Activated CD8-positive, alpha-beta memory T cell treated with anti-CD3 and anti-CD28 coated beads, Interleukin-2, amount 10 ng/mL, durations not matched to agents 7 days and 5 days (primary cell): ENCODE measurements at regions not wholly inside any gene's neighbourhood (a gene's known extent, or its start where the extent isn't known, plus 50 kb on each side); places are given as distances from the start of the nearest gene placed in this dataset.

Experiments
- ATAC-seq: fragments of 150-1000 bp; cut with Tn5 transposase; one replicate; pipeline ENCODE4 v1.10.0; 2021; ENCODE audit warnings: moderate library complexity
- CTCF ChIA-PET: fragments of 350-600 bp; sonication (Branson Sonifier 250); formaldehyde crosslinking; loops from one replicate; lab custom pipeline; 2021; ENCODE audit warnings: antibody characterized with exemption; lab: Charles Lee
- DNase-seq: peaks from one replicate; pipeline ENCODE4 v3.0.0-alpha.2; 2020
- H3K27ac Mint-ChIP-seq: one replicate; pipeline ENCODE4 v1.8.0; 2021; ENCODE audit warnings: mild to moderate bottlenecking, mixed read lengths
- H3K27me3 Mint-ChIP-seq: one replicate; pipeline ENCODE4 v1.8.0; 2021; ENCODE audit warnings: mixed read lengths
- H3K36me3 Mint-ChIP-seq: one replicate; pipeline ENCODE4 v1.8.0; 2021; ENCODE audit warnings: mild to moderate bottlenecking, mixed read lengths
- H3K4me1 Mint-ChIP-seq: one replicate; pipeline ENCODE4 v1.8.0; 2021; ENCODE audit warnings: mixed read lengths
- H3K4me3 Mint-ChIP-seq: one replicate; pipeline ENCODE4 v1.8.0; 2021; ENCODE audit warnings: mild to moderate bottlenecking, moderate library complexity, mixed read lengths
- H3K9me3 Mint-ChIP-seq: one replicate; pipeline ENCODE4 v1.8.0; 2022; ENCODE audit warnings: low read depth, mixed read lengths

DNA sequence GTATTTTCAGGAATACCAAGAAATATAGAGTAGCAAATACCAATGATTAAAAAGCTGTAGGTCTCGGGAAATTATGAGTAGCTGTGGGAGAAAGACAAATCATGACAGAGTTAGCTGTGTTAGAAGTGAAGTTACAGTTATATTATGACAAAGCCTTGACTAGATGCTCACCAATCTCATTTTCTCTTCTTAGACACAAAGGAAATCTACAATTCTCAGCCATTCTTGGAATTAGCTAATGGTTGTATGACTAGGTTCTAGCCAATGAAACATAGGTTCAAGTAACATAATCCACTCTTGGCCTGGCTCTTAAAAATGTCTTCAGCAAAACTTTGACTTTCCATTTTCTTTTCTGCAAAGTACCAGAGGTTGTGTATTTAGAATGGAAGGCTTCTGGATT is 228.8 kb upstream of the MTPN start:
- Mint-ChIP-seq H3K4me3 (no peak overlapping the region), H3K9me3 (no peaks in the 10 kb centered on the region), H3K27me3 (no peaks in the 10 kb centered on the region), H3K4me1 (no peaks in the 10 kb centered on the region), H3K36me3 (no peaks in the 10 kb centered on the region), H3K27ac (no peak overlapping the region)
- ATAC-seq (no peak), DNase-seq (no peak)
- CTCF ChIA-PET, result no interaction called here

DNA sequence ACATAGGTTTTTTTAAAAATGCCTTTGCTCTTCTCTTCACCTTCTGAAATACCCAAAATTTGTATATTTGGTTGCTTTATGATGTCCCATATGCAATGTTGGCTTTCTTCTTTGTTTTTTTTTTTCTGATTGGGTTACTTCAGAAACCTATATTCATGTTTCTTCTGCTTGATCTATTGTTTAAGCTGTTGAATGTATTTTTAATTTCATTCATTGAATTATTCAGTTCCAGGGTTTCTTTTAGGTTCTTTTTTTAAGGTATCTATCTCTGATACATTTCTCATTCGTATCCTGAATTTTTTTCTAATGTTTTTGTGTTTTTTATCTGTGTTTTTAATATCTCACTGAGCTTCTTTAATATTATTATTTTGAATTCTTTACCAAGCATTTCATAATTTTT is 221.0 kb upstream of the MTPN start:
- Mint-ChIP-seq H3K4me3 (no peak overlapping the region), H3K9me3 (peaks cover 8% of the 10 kb centered on the region), H3K4me1 (no peaks in the 10 kb centered on the region), H3K27ac (no peak overlapping the region), H3K27me3 (no peaks in the 10 kb centered on the region), H3K36me3 (peaks cover 3% of the 10 kb centered on the region)
- ATAC-seq, result no peak
- no peak for DNase-seq
- CTCF ChIA-PET, result no interaction called here

DNA sequence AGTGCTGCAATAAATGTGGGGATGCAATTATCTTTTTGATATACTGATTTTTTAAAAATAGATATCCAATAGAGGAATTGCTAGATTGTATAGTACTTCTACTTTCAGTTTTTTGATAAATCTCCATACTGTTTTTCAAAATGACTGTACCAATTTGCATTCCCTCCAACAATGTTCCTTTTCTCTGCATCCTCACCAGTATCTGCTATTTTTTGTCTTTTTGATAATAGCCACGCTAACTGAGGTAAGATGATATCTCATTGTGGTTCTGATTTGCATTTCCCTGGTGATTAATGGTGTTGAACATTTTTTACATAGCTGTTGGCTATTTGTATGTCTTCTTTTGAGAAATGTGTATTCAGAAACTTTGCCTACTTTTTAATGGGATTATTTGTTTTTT is 217.7 kb upstream of the MTPN start:
- Mint-ChIP-seq H3K9me3 (peaks cover 9% of the 10 kb centered on the region), H3K4me1 (no peaks in the 10 kb centered on the region), H3K27me3 (no peaks in the 10 kb centered on the region), H3K4me3 (no peak overlapping the region), H3K27ac (no peak overlapping the region), H3K36me3 (peaks cover 3% of the 10 kb centered on the region)
- no peak for ATAC-seq
- CTCF ChIA-PET, result no interaction called here
- no peak for DNase-seq

DNA sequence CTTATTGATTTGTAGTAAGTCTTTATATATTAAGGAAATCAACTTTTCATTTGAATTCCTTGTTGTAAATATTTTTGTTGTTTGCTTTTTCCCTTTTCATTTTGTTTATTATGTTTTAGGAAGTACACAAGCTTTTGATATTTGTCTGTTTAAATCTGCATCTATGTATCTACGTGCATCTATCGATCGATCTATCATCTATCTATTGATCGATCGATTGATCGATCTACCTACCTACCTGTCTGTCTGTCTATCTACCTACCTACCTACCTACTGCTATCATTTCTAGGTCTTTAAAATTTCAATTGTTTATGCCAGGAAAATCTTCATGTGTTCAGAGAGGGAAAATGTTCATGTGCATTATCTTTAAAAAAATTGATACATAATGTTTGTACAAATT is 216.8 kb upstream of the MTPN start:
- CTCF ChIA-PET, result no interaction called here
- no peak overlapping the region for H3K27ac Mint-ChIP-seq
- H3K27me3 Mint-ChIP-seq, result no peaks in the 10 kb centered on the region
- ATAC-seq (no peak), DNase-seq (no peak)
- H3K9me3 Mint-ChIP-seq, result peaks cover 9% of the 10 kb centered on the region
- no peaks in the 10 kb centered on the region for H3K4me1 Mint-ChIP-seq
- H3K36me3 Mint-ChIP-seq, result peaks cover 3% of the 10 kb centered on the region
- H3K4me3 Mint-ChIP-seq, result no peak overlapping the region

DNA sequence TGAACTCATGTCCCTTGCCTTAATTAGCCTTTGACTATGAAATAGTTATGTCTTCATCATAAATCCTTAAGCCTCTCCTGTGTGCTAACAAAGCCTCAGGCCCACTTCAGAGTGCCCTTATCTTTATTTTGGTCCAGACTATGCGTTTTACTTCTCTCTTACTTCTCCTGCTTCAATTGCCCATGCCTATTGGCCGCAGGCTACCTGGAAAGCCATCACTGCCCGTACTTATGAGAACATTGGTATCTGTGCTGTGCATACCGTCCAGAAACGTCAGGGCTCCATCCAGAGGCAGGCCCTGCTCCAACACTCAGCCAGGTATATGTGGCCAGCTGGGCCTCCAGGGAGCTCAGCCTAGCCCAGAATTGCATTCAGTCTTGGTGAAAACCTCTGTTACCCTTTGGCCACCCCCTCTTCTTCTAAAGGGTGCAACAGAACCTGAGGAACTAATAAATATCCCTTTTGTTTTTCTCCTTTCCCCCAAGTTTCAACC is 212.4 kb upstream of the MTPN start:
- H3K4me3 Mint-ChIP-seq, result no peak overlapping the region
- no peak overlapping the region for H3K27ac Mint-ChIP-seq
- H3K27me3 Mint-ChIP-seq, result no peaks in the 10 kb centered on the region
- H3K9me3 Mint-ChIP-seq, result peaks cover 4% of the 10 kb centered on the region
- H3K36me3 Mint-ChIP-seq, result no peaks in the 10 kb centered on the region
- ATAC-seq (no peak), DNase-seq (no peak)
- no peaks in the 10 kb centered on the region for H3K4me1 Mint-ChIP-seq
- CTCF ChIA-PET, result no interaction called here

DNA sequence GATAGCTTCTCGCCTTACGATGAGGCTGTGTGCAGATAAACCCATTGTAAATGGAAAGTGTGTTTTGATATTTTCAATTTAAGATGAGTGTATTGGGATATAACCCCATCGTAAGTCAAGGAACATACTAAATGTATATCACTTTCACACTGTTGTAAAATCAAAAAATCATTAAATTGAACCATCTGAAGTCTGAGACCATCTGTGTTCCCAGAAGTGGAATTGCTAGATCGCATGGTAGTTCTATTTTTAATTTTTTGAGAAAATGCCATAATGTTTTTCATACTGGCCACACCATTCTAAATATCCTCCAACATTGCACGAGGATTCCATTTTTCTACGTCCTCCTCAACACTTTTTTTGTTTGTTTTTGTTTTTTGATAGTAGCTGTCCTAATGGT is 209.1 kb upstream of the MTPN start:
- no peak overlapping the region for H3K4me3 Mint-ChIP-seq
- no peak overlapping the region for H3K27ac Mint-ChIP-seq

DNA sequence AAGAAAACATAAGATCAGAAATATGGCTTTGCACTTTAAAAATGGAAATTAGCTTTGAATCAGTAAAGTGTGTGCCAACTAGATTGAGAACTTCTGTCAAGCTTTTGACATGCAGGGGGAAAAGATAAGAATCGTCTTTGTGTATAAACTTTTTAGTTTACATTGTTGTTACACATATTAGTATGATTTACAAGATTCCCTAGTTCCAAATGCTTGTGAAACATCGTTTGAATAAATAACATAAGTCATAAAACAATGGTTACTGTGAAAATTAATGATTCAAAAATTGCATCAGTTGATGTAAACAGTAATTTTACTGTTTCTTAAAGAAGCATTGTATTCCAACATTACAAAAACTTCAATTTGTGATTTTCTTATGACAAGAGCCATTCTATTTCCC is 207.6 kb upstream of the MTPN start:
- no peak for DNase-seq
- no peak overlapping the region for H3K27ac Mint-ChIP-seq
- CTCF ChIA-PET, result no interaction called here
- no peaks in the 10 kb centered on the region for H3K9me3 Mint-ChIP-seq
- peaks cover 1% of the 10 kb centered on the region for H3K36me3 Mint-ChIP-seq
- no peaks in the 10 kb centered on the region for H3K4me1 Mint-ChIP-seq
- H3K4me3 Mint-ChIP-seq, result no peak overlapping the region
- ATAC-seq, result no peak
- H3K27me3 Mint-ChIP-seq, result no peaks in the 10 kb centered on the region

More for the DNA sequence above, 209.1 kb upstream of the MTPN start:
- no peaks in the 10 kb centered on the region for H3K27me3 Mint-ChIP-seq
- no peak for ATAC-seq
- H3K36me3 Mint-ChIP-seq, result peaks cover 1% of the 10 kb centered on the region
- DNase-seq, result no peak
- H3K9me3 Mint-ChIP-seq, result no peaks in the 10 kb centered on the region
- H3K4me1 Mint-ChIP-seq, result no peaks in the 10 kb centered on the region
- CTCF ChIA-PET, result no interaction called here

DNA sequence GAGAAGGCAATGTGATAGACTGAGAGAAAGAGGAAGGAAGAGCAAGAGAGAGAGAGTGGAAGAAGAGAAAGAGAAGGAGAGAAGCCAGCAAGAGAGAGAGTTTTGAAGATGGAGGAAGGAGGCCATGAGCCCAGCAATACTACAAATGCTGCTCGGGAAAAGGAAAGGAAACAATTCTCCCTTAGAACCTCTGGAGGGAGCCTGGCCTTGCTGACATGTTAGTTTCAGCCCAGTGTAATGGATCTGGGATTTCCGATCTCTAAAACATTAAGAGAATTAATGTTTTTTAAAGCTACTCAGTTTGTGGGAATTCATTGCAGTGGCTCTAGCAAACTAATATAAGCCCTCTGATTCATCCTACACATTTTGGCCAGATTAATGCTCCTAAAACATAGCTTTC is 206.8 kb upstream of the MTPN start:
- H3K27ac Mint-ChIP-seq, result no peak overlapping the region
- no peaks in the 10 kb centered on the region for H3K27me3 Mint-ChIP-seq
- no peak for ATAC-seq
- no peaks in the 10 kb centered on the region for H3K4me1 Mint-ChIP-seq
- H3K36me3 Mint-ChIP-seq, result peaks cover 1% of the 10 kb centered on the region
- H3K9me3 Mint-ChIP-seq, result no peaks in the 10 kb centered on the region
- H3K4me3 Mint-ChIP-seq, result no peak overlapping the region
- CTCF ChIA-PET, result no interaction called here
- DNase-seq, result no peak

DNA sequence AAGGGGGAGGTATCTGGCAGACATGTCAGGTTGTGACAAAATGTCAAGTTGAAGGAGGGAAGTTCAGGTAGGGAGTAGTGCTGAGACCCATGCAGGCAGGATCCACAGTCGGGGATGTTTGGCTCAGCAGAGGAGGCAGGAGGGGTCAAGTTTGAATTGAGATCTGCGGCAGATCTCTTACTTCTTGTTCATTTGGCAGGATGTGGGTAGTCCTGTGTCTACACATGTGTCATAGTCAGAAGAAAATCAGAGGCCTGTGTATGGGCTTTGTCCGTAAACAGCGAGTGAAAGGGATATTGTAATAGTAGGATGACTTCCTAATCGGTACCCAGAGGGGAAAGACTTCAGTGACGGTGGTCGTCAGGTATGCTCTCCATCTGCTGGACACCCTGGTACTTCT is 203.8 kb upstream of the MTPN start:
- DNase-seq (no peak), ATAC-seq (no peak)
- Mint-ChIP-seq H3K27me3 (no peaks in the 10 kb centered on the region), H3K4me3 (no peak overlapping the region), H3K4me1 (no peaks in the 10 kb centered on the region), H3K36me3 (peaks cover 1% of the 10 kb centered on the region), H3K27ac (no peak overlapping the region), H3K9me3 (no peaks in the 10 kb centered on the region)
- CTCF ChIA-PET, result no interaction called here

DNA sequence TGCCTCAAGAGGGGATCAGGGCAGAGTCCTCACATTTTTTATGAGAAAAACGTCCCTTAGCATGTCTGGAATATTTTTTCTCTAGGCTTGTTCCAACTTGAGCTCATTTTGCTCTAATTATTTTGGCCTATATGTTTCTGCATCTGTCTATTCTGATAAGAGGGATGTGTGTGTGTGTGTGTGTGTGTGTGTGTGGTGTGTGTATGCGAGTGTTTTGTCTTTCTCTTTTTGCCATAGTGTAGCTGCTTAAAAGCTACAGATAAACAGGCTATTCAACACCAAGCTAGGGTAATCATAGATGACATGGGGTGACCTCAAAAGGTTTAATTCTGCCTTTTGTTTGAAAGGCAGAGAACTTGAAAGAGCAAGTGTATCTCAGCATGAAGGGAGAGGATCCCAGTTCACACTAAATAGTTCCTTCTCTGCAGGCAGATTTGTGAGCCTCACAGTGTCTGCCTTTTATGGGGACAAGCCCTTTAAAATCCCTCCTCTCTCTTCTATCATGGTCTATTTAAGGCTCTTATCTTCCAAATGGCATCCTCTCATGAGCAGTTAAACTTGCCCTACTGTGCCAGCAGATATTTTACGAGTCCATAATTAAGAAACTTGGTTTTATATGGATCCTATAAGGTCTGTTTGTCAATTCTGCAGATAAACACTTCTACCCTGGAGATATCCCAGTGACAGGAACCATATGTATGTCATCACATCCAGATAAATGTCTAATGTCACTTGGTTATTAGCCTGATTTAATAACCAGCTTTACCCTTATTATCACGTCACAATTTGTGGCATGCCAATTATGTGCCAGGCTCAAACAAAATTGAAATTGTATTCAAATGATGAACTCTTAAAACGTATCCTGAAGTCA is 202.9 kb upstream of the MTPN start:
- no peaks in the 10 kb centered on the region for H3K4me1 Mint-ChIP-seq
- H3K9me3 Mint-ChIP-seq, result no peaks in the 10 kb centered on the region
- CTCF ChIA-PET, result no interaction called here

DNA sequence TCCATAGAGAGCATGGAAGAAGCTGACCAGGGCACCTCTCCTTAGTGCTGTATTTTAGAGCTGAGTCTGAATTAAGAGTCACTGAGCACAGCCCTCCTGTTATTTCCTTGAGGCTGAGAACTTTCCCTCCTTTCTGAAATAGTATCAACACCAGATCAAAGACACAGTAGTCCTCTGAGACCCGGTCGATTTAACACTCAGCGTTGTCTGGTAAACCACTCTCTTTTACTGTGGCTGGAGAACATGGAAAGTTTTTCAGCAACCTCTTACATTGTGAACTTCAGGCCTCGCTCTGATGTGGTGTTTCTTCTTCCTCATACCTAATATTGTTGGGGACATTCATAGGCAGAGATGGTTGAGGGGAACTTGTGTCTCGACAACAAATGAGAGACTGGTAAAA is 202.0 kb upstream of the MTPN start:
- no peaks in the 10 kb centered on the region for H3K27me3 Mint-ChIP-seq
- H3K4me1 Mint-ChIP-seq, result no peaks in the 10 kb centered on the region
- no peak overlapping the region for H3K4me3 Mint-ChIP-seq
- CTCF ChIA-PET, result no interaction called here
- ATAC-seq (no peak), DNase-seq (no peak)
- H3K27ac Mint-ChIP-seq, result no peak overlapping the region
- no peaks in the 10 kb centered on the region for H3K9me3 Mint-ChIP-seq
- H3K36me3 Mint-ChIP-seq, result peaks cover 1% of the 10 kb centered on the region

More for the DNA sequence above, 202.9 kb upstream of the MTPN start:
- Mint-ChIP-seq H3K36me3 (peaks cover 1% of the 10 kb centered on the region), H3K27me3 (no peaks in the 10 kb centered on the region), H3K4me3 (no peak overlapping the region), H3K27ac (no peak overlapping the region)
- DNase-seq (no peak), ATAC-seq (no peak)

DNA sequence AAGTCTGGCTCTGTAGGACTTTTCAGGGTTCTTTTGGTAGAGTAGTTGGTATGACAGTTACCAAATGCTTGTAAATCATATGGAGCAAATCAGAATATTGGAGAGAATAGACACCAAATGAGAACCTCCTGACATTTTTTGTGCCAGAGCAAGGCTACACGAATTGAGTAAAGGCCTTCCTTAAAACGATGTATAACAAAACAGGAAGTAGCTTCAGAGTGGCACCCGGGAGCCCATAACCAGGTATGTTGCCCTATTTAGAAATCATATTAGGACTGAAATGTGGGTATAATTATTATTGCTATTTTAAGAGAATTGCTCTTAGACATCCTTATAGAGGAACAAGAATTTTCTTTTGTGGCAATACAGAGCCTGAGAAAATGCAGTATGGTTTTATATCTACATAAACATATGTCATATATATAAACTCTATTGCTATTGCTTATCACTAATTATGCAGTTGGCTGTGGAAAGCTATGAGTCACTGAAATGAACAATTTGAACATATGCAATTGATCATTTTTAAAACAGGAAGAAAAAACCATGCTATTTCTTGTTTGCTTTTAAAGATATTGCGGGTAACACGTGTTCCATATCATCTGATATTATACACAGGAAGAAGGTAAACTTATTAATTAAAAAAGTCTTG is 197.4 kb upstream of the MTPN start:
- Mint-ChIP-seq H3K4me3 (no peak overlapping the region), H3K9me3 (no peaks in the 10 kb centered on the region), H3K4me1 (no peaks in the 10 kb centered on the region), H3K27me3 (no peaks in the 10 kb centered on the region), H3K27ac (no peak overlapping the region), H3K36me3 (no peaks in the 10 kb centered on the region)
- no peak for ATAC-seq
- CTCF ChIA-PET, result no interaction called here
- DNase-seq, result no peak

DNA sequence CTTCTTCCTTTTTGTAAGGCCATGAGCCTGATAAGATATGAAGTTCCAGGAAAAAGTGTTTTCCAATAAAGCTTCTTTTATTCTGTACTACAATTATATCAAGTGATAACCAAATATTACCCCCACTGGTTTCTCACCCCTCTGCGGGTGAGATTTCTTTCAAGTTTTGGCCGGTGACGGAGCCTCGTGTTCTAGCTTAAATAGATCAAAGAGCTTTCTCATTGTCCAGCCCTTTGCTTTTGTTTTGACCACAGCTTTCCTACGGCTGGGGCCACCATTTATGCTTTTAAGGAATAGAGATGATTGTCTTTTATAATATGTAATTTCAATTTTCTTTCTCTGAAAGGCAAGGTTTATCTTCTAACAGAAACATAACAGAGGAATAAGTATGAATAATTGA is 196.7 kb upstream of the MTPN start:
- no peak overlapping the region for H3K4me3 Mint-ChIP-seq
- H3K9me3 Mint-ChIP-seq, result no peaks in the 10 kb centered on the region
- no peaks in the 10 kb centered on the region for H3K4me1 Mint-ChIP-seq
- no peaks in the 10 kb centered on the region for H3K36me3 Mint-ChIP-seq
- ATAC-seq (no peak), DNase-seq (no peak)
- H3K27me3 Mint-ChIP-seq, result no peaks in the 10 kb centered on the region
- CTCF ChIA-PET, result no interaction called here
- H3K27ac Mint-ChIP-seq, result no peak overlapping the region

DNA sequence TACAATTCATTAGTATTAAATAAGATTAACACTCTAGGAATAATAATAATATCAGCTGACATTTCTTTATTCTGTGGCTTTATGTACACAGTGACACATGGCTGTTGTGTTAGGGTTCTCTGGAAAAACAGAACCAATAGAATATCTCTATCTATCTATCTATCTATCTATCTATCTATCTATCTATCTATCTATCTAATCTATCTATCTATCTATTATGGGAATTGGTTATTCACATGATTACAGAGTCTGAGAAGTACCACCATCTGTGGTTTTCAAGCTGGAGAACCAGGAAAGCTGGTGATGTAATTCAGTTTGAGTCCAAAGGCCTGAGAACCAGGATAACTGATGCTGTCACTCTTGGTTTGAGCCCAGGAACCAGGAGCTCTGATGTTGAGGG is 194.1 kb upstream of the MTPN start:
- ATAC-seq, result no peak

More for the DNA sequence above, 194.1 kb upstream of the MTPN start:
- Mint-ChIP-seq H3K27ac (no peak overlapping the region), H3K4me3 (no peak overlapping the region), H3K9me3 (no peaks in the 10 kb centered on the region), H3K4me1 (no peaks in the 10 kb centered on the region), H3K27me3 (no peaks in the 10 kb centered on the region), H3K36me3 (no peaks in the 10 kb centered on the region)
- no peak for DNase-seq
- CTCF ChIA-PET, result no interaction called here
